GM19328 (cell line): ENCODE measurements at regions not wholly inside any gene's neighbourhood (a gene's known extent, or its start where the extent isn't known, plus 50 kb on each side); places are given as distances from the start of the nearest gene placed in this dataset.
A peak's percentile ranks its signal among the peaks of the same experiment; 100 is the strongest.
"Not testable (repeated sequence)": the region's sequence is repeated elsewhere in the genome, so short reads cannot be mapped to it uniquely, and the experiment has no call there.

Source experiments
- ATAC-seq: cut with Tn5 transposase; IDR thresholded peaks from one replicate; pipeline ENCODE4 v1.9.1; 2021; ENCODE audit warnings: mild to moderate bottlenecking, moderate library complexity; ENCODE audit not compliant: unreplicated experiment

GRCh38 chr9:41273549-41274267 is 84.6 kb upstream of the ZNG1F start:
- ATAC-seq = peak; percentile 100

GRCh38 chr9:41272879-41273548 is 83.9 kb upstream of the ZNG1F start:
- peak; percentile 24 for ATAC-seq

DNA sequence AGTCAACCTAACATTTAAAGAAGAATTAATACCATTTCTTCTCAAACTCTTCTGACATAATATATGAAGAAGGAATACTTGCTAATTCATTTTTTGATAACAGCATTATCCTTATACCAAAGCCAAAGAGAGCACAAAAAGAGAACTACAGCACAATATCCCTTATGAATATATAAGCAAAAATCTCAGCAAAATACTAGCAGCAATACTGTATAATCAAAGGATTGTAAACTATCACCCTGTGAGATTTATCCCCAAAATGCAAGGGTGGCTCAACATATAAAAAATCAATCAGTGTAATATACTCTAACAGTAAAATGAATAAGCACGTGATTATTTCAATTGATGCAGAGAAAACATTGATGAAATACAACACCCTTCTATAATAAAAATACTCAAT is 81.9 kb upstream of the ZNG1F start:
- ATAC-seq = not testable (repeated sequence)

DNA sequence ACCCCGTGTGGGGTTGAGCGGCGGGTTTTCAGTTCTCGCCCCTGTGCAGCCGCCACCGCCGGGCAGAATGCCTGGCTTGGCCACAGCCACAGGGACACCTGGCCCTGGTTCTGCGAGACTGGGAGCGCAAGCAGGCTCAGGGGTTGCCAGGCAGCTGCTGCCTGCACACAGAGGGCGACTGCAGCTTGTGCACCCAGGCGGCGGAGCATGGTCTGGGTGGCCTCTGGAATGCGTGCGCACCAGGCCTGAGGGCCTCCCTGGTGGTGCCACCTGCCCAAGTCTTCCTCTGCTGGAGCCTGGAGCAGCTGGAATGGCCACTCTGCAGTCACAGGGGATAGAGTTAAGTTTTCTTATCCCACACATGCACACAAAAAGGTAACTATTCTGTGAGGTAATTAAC is 80.4 kb upstream of the ZNG1F start:
- not testable (repeated sequence) for ATAC-seq

GRCh38 chr9:41269054-41269453 is 79.9 kb upstream of the ZNG1F start:
- not testable (repeated sequence) for ATAC-seq

- not testable (repeated sequence) for ATAC-seq
These were observed 77.5 kb upstream of the ZNG1F start for GRCh38 chr9:41266602-41267001.

DNA sequence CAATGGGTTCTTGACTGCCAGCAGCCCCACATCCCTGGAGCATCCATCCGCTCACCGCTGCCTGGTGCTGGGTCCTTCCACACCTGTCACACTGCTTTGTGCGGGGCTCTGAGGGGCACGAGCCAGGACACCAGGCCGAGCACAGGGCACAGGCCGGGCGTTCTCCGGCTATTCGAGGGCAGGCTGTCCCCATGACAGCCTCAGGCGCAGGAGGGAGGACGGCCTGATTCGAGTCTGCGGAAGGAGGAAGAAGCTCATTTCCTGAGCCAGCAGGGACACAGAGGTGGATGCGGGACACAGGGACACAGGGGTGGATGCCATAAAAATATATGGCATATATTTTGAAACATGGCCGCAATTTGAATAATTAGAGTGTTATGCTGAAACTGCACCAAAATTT is 76.9 kb upstream of the ZNG1F start:
- not testable (repeated sequence) for ATAC-seq

- not testable (repeated sequence) for ATAC-seq
These were observed 62.9 kb upstream of the ZNG1F start for GRCh38 chr9:41251973-41252372.

DNA sequence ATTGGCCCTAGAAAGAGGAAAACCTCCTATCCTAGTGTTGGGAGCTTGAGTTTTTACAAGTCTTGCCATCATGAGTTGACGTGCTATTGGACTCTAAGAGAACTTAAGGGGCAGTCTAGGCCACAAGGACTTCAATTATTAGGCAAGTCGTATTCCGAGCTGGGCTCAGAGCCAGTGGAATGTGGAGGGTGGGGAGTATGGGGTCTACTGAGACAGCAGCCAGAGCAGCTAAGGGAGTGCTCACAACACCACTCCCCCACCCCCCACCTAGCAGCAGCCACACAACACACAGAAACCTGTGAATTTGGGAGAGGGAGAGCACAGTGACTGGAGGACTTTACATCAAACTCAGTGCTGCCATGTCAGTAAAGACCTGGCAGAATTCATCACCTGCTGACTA is 62.0 kb upstream of the ZNG1F start:
- ATAC-seq = not testable (repeated sequence)

GRCh38 chr9:41246702-41247101 is 57.6 kb upstream of the ZNG1F start:
- not testable (repeated sequence) for ATAC-seq
